Rectal smooth muscle tissue (tissue), 1 donor: ENCODE measurements at regions not wholly inside any gene's neighbourhood (a gene's known extent, or its start where the extent isn't known, plus 50 kb on each side); places are given as distances from the start of the nearest gene placed in this dataset.

ENCODE experiments used
- H3K27ac ChIP-seq: one replicate; pipeline ENCODE4 v1.7.0; 2013; ENCODE audit warnings: low read depth, low read length, inconsistent platforms
- H3K27me3 ChIP-seq: one replicate; pipeline ENCODE4 v1.7.0; 2013; ENCODE audit warnings: low read length; ENCODE audit not compliant: control insufficient read depth, insufficient read depth
- H3K36me3 ChIP-seq: one replicate; pipeline ENCODE4 v1.7.0; 2013; ENCODE audit warnings: low read length; ENCODE audit not compliant: control insufficient read depth, insufficient read depth
- H3K4me1 ChIP-seq: one replicate; pipeline ENCODE4 v1.7.0; 2013; ENCODE audit warnings: low read length; ENCODE audit not compliant: control insufficient read depth, insufficient read depth
- H3K4me3 ChIP-seq: one replicate; pipeline ENCODE4 v1.7.0; 2013; ENCODE audit warnings: low read length
- H3K9ac ChIP-seq: one replicate; pipeline ENCODE4 v1.7.0; 2013; ENCODE audit warnings: low read length

DNA sequence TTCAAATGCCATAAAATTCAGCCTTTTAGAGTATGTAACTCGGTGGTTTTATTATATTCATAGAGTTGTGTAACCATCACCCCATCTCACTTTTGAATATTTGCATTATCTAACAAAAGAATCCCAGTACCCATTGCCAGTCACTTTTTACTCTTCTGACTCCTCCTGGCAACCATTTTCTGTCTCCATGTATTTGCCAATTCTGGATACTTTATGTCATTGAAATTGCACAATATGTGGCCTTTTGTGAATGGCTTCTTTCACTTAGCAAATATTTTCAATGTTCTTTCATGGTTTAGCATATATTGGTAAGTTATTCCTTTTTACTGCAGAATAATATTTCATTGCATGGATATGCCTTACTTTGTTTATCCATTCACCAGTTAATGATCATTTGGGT, 79.9 kb downstream of the SLIT2 start:
- H3K4me1 ChIP-seq: no peaks in the 10 kb centered on the region
- H3K9ac ChIP-seq: no peak overlapping the region
- no peak overlapping the region for H3K27ac ChIP-seq
- no peak overlapping the region for H3K4me3 ChIP-seq
- no peaks in the 10 kb centered on the region for H3K36me3 ChIP-seq
- no peaks in the 10 kb centered on the region for H3K27me3 ChIP-seq

DNA sequence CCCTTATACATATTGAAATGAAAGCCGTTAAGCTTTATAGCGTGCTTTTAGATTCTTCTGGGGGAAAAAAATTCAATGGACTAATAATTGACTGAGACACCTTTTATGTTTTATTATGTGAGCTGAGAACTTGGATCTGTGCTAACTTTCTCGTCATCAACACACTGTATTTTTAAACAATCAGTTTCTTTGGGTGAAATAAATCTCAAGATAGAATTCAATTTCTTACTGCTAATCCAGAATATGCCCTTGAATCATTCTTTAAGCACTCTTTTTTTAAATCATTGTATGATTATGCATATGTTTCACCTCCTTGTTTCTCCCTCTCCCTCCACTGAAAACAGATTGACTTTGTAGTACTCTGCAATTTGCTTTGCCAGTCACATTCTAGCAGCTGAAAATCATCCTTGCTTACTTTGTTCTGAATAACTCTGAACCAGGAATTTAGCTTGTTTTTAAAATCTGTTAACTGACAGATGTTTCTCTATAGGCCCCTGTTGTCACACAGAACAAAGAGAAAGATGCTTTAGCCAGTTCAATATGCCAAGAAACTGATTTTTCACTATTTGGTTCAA, 81.5 kb downstream of the SLIT2 start:
- Histone ChIP-seq H3K36me3 (no peaks in the 10 kb centered on the region), H3K4me1 (no peaks in the 10 kb centered on the region), H3K27ac (no peak overlapping the region), H3K9ac (no peak overlapping the region), H3K4me3 (no peak overlapping the region), H3K27me3 (no peaks in the 10 kb centered on the region)

DNA sequence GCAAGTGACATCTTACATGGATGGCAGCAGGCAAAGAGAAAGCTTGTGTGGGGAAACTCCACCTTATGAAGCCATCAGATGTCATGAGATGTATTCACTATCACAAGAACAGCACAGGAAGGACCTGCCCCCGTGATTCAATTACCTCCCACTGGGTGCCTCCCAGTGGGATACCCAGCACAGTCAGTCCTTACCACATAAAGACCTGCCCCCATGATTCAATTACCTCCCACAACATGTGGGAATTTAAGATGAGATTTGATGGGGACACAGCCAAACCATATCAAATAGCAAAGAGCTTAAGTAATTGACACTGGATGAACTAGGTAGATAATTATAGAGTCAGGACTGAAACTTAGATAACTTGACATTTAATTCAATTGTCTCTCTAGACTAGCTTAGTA, 85.6 kb downstream of the SLIT2 start:
- H3K27me3 ChIP-seq: no peaks in the 10 kb centered on the region
- no peaks in the 10 kb centered on the region for H3K36me3 ChIP-seq
- H3K4me1 ChIP-seq: no peaks in the 10 kb centered on the region
- no peak overlapping the region for H3K9ac ChIP-seq
- H3K4me3 ChIP-seq: no peak overlapping the region
- no peak overlapping the region for H3K27ac ChIP-seq

DNA sequence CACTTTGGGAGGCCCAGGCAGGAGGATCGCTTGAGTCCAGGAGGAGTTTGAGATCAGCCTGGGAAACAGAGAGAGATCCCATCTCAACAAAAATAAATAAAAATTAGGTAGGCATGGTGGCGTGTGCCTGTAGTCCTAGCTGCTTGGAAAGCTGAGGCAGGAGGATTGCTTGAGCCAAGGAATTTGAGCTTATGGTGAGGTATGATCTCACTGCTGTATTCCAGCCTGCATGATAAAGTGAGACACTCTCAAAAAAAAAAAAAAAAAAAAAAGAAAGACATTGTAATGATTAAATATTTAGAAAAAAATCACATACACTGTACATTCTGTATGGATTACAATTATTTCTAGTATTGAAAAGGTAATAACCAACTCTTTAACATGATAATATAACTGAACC, 87.1 kb downstream of the SLIT2 start:
- Histone ChIP-seq H3K4me3 (no peak overlapping the region), H3K27ac (no peak overlapping the region), H3K36me3 (no peaks in the 10 kb centered on the region), H3K4me1 (no peaks in the 10 kb centered on the region), H3K9ac (no peak overlapping the region), H3K27me3 (no peaks in the 10 kb centered on the region)

DNA sequence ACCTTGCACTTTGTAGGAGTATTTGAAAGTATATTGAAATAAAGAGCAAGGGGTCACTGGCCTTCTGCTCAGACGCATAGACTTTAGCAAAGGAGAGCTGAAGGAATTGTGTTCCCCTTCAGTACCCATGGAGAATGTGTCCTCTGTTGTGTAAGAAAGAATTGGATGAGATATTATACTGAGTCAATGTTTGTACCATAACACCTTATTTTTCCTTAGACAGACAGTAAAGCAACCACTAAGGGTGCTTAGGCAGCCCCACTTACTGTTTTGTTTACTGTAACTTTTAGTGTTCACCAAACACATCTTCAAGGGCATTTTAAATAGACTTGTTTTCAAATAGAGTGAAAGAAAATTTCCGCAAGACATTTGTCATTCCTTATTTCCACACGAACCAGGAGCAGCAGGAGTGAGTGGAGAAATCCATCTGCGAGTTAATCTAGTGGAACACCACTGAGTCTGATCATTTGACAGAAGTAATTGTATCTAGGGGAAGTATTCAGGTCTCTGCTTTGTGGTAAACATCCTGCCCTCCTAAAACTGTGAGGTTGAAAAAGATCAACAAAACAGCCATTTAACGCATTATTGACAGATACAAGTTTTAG, 89.5 kb downstream of the SLIT2 start:
- Histone ChIP-seq H3K4me3 (no peak overlapping the region), H3K4me1 (no peaks in the 10 kb centered on the region), H3K9ac (no peak overlapping the region), H3K27me3 (no peaks in the 10 kb centered on the region), H3K36me3 (no peaks in the 10 kb centered on the region), H3K27ac (no peak overlapping the region)

DNA sequence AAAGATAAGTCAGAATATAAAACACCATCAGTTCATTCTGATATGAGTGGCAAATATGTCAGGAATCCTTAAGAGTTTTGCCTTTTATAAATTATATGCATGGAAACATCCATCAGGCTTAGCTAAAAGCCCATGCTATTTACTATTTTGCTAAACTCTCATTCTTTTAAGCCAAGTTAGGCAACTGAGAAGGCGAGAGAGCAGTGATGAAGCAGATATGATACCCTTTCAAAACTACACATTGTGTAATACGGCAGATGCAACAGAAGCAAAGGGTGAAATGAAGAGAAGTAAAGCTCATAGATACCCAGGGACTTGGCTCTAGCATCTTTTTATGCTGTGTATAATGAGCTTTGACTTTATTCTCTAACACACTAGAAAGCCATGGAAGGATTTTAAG, 95.8 kb downstream of the SLIT2 start:
- no peaks in the 10 kb centered on the region for H3K36me3 ChIP-seq
- H3K9ac ChIP-seq: no peak overlapping the region
- H3K27ac ChIP-seq: no peak overlapping the region
- H3K27me3 ChIP-seq: no peaks in the 10 kb centered on the region
- no peaks in the 10 kb centered on the region for H3K4me1 ChIP-seq
- H3K4me3 ChIP-seq: no peak overlapping the region

DNA sequence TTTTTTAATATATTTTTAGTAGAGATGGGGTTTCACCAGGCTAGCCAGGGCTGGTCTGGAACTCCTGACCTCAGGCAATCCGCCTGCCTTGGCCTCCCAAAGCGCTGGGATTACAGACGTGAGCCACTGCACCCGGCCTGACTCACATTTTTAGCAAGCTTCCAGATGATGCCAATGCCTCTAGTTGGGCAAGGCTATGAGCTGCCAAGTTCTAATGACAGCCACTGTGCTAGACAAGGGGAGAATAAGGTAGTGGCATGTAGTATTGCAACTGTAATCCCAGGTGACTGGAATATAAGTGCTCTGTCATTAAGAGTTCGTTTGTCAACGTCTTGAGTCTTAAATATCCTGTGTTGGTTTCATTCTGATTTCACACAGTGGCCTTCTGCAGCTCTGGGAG, 96.7 kb downstream of the SLIT2 start:
- Histone ChIP-seq H3K9ac (no peak overlapping the region), H3K36me3 (no peaks in the 10 kb centered on the region), H3K27me3 (no peaks in the 10 kb centered on the region), H3K4me1 (no peaks in the 10 kb centered on the region), H3K27ac (no peak overlapping the region), H3K4me3 (no peak overlapping the region)

DNA sequence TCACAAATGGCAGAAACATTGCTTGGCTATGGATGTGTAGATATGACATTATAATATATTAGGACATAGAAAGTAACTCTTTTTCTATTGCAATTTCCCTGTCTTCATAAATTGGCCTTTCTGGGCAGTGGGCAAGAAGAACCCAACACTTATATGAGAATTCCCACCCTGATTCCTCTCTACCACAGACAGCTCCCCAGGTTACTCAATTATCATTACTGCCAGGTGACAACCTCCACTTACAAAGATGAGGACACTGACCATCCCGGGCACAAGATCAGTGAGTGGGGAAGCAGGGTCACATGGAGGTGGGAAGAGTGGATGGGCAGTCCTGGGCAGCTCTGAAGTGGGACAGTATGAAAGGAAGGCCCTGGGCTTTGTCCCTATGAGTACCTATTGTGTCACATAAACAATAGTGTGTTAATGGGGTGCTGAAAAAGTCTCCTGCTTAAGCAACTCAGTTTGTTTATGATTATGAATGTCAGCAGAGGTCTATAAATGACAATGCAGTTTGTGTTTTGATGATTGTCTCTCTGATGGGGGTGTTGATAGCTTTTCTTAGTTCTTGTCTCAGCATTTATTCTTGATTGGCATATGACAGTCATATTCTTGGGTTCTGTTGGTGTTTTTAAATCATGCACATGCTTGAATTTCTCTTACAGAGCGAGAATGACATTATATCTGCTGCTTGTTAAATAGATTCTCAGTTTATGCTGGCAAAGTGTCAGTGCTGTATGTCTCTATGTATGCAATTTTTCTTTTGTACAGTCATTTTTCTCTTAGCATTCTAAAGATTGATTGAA, 99.9 kb downstream of the SLIT2 start:
- Histone ChIP-seq H3K4me3 (no peak overlapping the region), H3K27me3 (no peaks in the 10 kb centered on the region), H3K27ac (no peak overlapping the region), H3K36me3 (no peaks in the 10 kb centered on the region), H3K9ac (no peak overlapping the region), H3K4me1 (no peaks in the 10 kb centered on the region)

DNA sequence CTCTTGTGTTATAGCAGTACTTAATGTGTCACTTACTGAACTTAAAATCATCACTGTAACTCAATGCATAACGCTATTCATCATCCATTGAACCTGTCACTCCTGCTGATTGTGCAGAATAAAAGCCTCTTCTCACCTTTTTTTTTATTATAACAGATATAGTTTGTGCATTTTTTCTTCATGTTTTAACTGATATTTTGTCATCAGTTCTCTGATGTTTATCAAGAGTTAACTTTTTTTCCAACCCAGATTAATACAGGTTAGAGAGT, 100.4 kb downstream of the SLIT2 start:
- Histone ChIP-seq H3K27ac (no peak overlapping the region), H3K27me3 (no peaks in the 10 kb centered on the region), H3K36me3 (no peaks in the 10 kb centered on the region), H3K4me1 (no peaks in the 10 kb centered on the region), H3K9ac (no peak overlapping the region), H3K4me3 (no peak overlapping the region)

DNA sequence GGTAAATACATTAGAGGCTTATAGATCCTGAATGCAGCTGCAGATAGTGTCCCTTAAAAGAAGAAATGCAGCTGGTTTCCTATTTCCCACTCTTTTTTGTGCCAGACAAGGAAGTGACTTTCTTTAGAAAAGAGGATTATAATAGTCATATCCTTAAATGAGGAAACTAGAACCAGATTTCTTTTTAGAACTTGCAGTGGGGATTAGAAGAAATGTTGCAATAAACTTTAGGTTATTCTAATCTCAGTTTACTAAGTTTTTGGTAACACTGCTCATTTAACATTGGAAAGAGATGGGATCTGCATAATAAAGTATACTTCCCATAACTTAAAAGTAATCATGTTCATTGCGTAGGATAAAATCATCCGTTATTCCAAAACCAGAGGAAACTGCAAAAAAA, 101.9 kb downstream of the SLIT2 start:
- Histone ChIP-seq H3K4me1 (no peaks in the 10 kb centered on the region), H3K9ac (no peak overlapping the region), H3K36me3 (no peaks in the 10 kb centered on the region), H3K27ac (no peak overlapping the region), H3K27me3 (no peaks in the 10 kb centered on the region), H3K4me3 (no peak overlapping the region)

DNA sequence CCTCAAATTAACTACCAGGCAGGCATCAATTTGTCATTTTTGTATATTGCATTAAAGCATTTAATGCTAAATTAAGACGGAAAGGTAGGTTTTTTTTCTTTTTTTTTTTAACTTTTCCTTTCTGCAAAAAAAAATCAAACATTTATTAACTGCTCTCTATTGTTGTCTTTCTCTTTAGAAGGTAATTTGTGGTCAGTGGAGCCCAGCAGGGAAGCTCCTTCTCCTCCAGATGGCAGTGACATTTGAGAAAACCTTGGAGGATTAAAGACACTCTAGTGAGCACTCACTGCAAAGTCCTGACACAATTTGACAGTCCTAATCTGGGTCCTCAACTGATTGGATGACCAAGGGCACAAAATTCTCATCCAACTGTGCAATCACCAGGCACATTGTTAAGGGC, 102.4 kb downstream of the SLIT2 start:
- Histone ChIP-seq H3K4me1 (no peaks in the 10 kb centered on the region), H3K27me3 (no peaks in the 10 kb centered on the region), H3K27ac (no peak overlapping the region), H3K4me3 (no peak overlapping the region), H3K36me3 (no peaks in the 10 kb centered on the region), H3K9ac (no peak overlapping the region)

DNA sequence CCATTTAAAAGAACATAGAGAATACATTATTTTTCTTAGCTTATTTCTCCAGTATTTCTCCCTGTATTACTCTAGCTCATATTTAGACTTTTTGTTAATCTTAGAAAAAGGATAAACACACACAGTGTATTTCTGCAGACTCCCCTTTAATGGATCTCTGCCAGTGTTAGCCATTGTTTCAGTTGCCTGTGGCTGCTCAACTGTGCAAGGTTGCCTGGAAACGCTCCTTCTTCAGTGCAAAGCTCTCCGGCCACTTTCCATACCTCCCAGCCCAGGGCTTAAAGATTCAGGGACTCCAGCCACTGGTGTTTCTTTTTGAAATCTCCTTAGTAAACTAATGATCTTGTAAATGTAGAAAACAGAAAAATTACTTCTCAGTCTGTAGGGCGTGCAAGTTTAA, 104.9 kb downstream of the SLIT2 start:
- Histone ChIP-seq H3K9ac (no peak overlapping the region), H3K27ac (no peak overlapping the region), H3K36me3 (no peaks in the 10 kb centered on the region), H3K27me3 (no peaks in the 10 kb centered on the region), H3K4me3 (no peak overlapping the region), H3K4me1 (no peaks in the 10 kb centered on the region)

DNA sequence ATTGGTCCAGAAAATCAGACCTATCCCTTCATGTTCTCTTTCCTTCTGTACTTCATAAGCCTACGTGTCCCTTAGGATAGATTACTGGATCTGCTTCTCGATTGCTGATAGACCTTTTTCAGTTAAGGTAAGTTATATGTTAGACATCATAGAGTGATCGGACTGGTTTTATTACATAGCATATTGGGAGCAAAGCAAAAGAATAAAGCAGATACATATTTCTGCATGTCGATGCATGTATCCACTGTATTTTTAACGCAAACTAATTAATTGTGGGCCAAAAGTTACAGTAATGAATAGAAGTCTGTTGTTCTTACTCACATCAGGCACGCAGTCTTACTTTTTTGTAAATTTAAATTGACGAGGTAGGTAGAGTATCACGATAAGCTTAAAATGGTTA, 106.4 kb downstream of the SLIT2 start:
- H3K27ac ChIP-seq: no peak overlapping the region
- H3K4me1 ChIP-seq: no peaks in the 10 kb centered on the region
- no peak overlapping the region for H3K9ac ChIP-seq
- H3K27me3 ChIP-seq: no peaks in the 10 kb centered on the region
- H3K4me3 ChIP-seq: no peak overlapping the region
- H3K36me3 ChIP-seq: no peaks in the 10 kb centered on the region
